Keratinocyte (primary cell): ENCODE measurements at regions not wholly inside any gene's neighbourhood (a gene's known extent, or its start where the extent isn't known, plus 50 kb on each side); places are given as distances from the start of the nearest gene placed in this dataset.

Source experiments
- DNase-seq: peaks from one replicate; pipeline ENCODE4 v3.0.0-alpha.2; 2011; ENCODE audit warnings: low read depth, missing footprints, low spot score
- FAIRE-seq: peaks from 2 replicates; lab custom pipeline; 2011; peaks lifted over from hg19 to GRCh38; lab: Jason Lieb, UNC
- H2AFZ ChIP-seq: 2 replicates; pipeline ENCODE4 v1.6.0; 2012; ENCODE audit warnings: low read length, control low read depth, inconsistent platforms; ENCODE audit not compliant: control insufficient read depth
- H3K27ac ChIP-seq: 2 replicates; pipeline ENCODE4 v1.5.1; 2011; ENCODE audit warnings: low read length; ENCODE audit not compliant: control insufficient read depth, insufficient read depth
- H3K27me3 ChIP-seq: 3 replicates; pipeline ENCODE4 v1.6.0; 2011; ENCODE audit warnings: low read length; ENCODE audit not compliant: control insufficient read depth, insufficient read depth; ENCODE audit errors: extremely low read depth
- H3K36me3 ChIP-seq, 2 experiments: 2 replicates in 1 of 2; 3 replicates in 1 of 2; pipeline ENCODE4 v1.5.1; 2011; ENCODE audit warnings: low read length in 2 of 2, mild to moderate bottlenecking in 1 of 2; ENCODE audit not compliant: control insufficient read depth in 2 of 2, insufficient read depth in 2 of 2; ENCODE audit errors: extremely low read depth in 1 of 2
- H3K4me1 ChIP-seq: 3 replicates; pipeline ENCODE4 v1.5.1; 2011; ENCODE audit warnings: low read length; ENCODE audit not compliant: control insufficient read depth, insufficient read depth; ENCODE audit errors: extremely low read depth
- H3K4me2 ChIP-seq: 3 replicates; pipeline ENCODE4 v1.6.0; 2011; ENCODE audit warnings: low read depth, low read length; ENCODE audit not compliant: control insufficient read depth, insufficient read depth; ENCODE audit errors: extremely low read depth
- H3K4me3 ChIP-seq, 3 experiments: fragments of 200-600 bp in 1 of 3; sonication (generic) in 1 of 3; 2 replicates in 2 of 3; 3 replicates in 1 of 3; pipeline ENCODE4 v1.5.1; 2011 to 2016; ENCODE audit warnings: low read length in 3 of 3, mild to moderate bottlenecking in 3 of 3, control low read depth in 2 of 3, inconsistent platforms in 1 of 3, low read depth in 1 of 3, mixed read lengths in 1 of 3, mixed run types in 1 of 3, moderate library complexity in 1 of 3; ENCODE audit not compliant: control insufficient read depth in 2 of 3, insufficient read depth in 2 of 3; ENCODE audit errors: extremely low read depth in 1 of 3
- H3K79me2 ChIP-seq: 2 replicates; pipeline ENCODE4 v1.6.0; 2012; ENCODE audit warnings: low read length; ENCODE audit not compliant: control insufficient read depth, insufficient read depth
- H3K9ac ChIP-seq: 3 replicates; pipeline ENCODE4 v1.6.0; 2011; ENCODE audit warnings: low read length; ENCODE audit not compliant: control insufficient read depth, insufficient read depth; ENCODE audit errors: extremely low read depth
- H3K9me1 ChIP-seq: 3 replicates; pipeline ENCODE4 v1.6.0; 2011; ENCODE audit warnings: low read length; ENCODE audit not compliant: control insufficient read depth, insufficient read depth; ENCODE audit errors: extremely low read depth
- H3K9me3 ChIP-seq: 2 replicates; pipeline ENCODE4 v1.5.1; 2012; ENCODE audit warnings: low read depth, low read length; ENCODE audit not compliant: control insufficient read depth
- H4K20me1 ChIP-seq: 3 replicates; pipeline ENCODE4 v1.6.0; 2011; ENCODE audit warnings: low read length; ENCODE audit not compliant: control insufficient read depth, insufficient read depth; ENCODE audit errors: extremely low read depth
- CTCF ChIP-seq, 3 experiments: IDR thresholded peaks in 1 of 3; conservative IDR thresholded peaks in 1 of 3; optimal IDR thresholded peaks in 1 of 3; 2 replicates in 2 of 3; 3 replicates in 1 of 3; pipeline versions ENCODE3 to v1.5.1; 2011; ENCODE audit warnings: low read length in 3 of 3, mild to moderate bottlenecking in 3 of 3, moderate library complexity in 2 of 3, control low read depth in 1 of 3, inconsistent platforms in 1 of 3; ENCODE audit not compliant: insufficient read depth in 2 of 3; ENCODE audit errors: extremely low read depth in 1 of 3
- EZH2 ChIP-seq: IDR thresholded peaks from one replicate; pipeline ENCODE4 v1.6.1; 2012; ENCODE audit warnings: inconsistent platforms, mild to moderate bottlenecking, low read length, moderate library complexity
- dilution Hi-C: fragments of 300-500 bp; cut with MboI; formaldehyde crosslinking; loops from one replicate; pipeline ENCODE4 v1.7.0; 2020; ENCODE audit warnings: low sequenced_read_pairs; ENCODE audit not compliant: extremely low pct_ligation_motif_present

GRCh38 chr5:125100342-125100741, 353.9 kb upstream of the ZNF608 start:
- Histone ChIP-seq H2AFZ (no peak overlapping the region), H3K4me2 (no peak overlapping the region), H3K79me2 (no peaks in the 10 kb centered on the region), H4K20me1 (no peaks in the 10 kb centered on the region), H3K27me3 (no peaks in the 10 kb centered on the region), H3K4me1 (peaks cover 10% of the 10 kb centered on the region), H3K36me3 (no peaks in the 10 kb centered on the region), H3K9ac (no peak overlapping the region), H3K27ac (no peak overlapping the region), H3K9me3 (no peaks in the 10 kb centered on the region), H3K4me3 (no peak overlapping the region), H3K9me1 (no peaks in the 10 kb centered on the region)
- FAIRE-seq (no peak), DNase-seq (no peak)
- dilution Hi-C loops = no loop called here
- TF ChIP-seq CTCF (optimal IDR thresholded peaks at IDR 0.05 in 1 of 3, IDR thresholded peaks at IDR 0.05 in 1 of 3, conservative IDR thresholded peaks at IDR 0.05 in 1 of 3; ENCODE audit: extremely low read depth in 1 of 3, insufficient read depth in 2 of 3, low read length in 3 of 3) (no peak), EZH2 (no peak)

GRCh38 chr5:125100951-125101350, 354.5 kb upstream of the ZNF608 start:
- Histone ChIP-seq H4K20me1 (no peaks in the 10 kb centered on the region), H3K27me3 (no peaks in the 10 kb centered on the region), H3K79me2 (no peaks in the 10 kb centered on the region), H3K9me1 (no peaks in the 10 kb centered on the region), H3K4me1 (peaks cover 10% of the 10 kb centered on the region), H3K9me3 (no peaks in the 10 kb centered on the region), H3K4me2 (no peak overlapping the region), H3K27ac (no peak overlapping the region), H2AFZ (no peak overlapping the region), H3K4me3 (no peak overlapping the region), H3K36me3 (no peaks in the 10 kb centered on the region), H3K9ac (no peak overlapping the region)
- FAIRE-seq (no peak), DNase-seq (no peak)
- TF ChIP-seq CTCF (optimal IDR thresholded peaks at IDR 0.05 in 1 of 3, IDR thresholded peaks at IDR 0.05 in 1 of 3, conservative IDR thresholded peaks at IDR 0.05 in 1 of 3; ENCODE audit: extremely low read depth in 1 of 3, insufficient read depth in 2 of 3, low read length in 3 of 3) (no peak), EZH2 (no peak)
- dilution Hi-C loops = no loop called here
